HCEC 1CT (cell line): ENCODE measurements at regions not wholly inside any gene's neighbourhood (a gene's known extent, or its start where the extent isn't known, plus 50 kb on each side); places are given as distances from the start of the nearest gene placed in this dataset.

ENCODE experiments used
- DNase-seq: peaks from one replicate; pipeline ENCODE4 v3.0.0-alpha.2; 2017

DNA sequence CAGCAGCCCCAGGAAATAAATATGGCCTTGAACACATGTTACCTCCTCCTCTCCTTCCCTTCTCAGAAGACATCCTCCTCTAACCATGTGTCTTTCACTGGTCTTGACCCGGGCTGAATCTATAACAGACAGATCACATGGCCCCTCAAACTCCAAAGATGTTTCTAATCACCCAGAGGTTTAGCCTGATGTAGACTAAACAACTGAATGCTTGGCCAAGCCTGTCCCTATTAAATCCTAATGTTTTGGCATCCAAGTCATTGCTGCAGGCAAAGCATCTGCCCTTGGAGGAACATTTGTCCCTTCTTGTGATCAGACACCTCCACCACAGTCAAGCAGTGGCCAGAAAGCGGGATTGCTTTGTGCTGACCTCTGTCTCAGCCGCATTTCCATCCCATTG lies 65.5 kb downstream of the ANKRD60 start:
- DNase-seq: no peak

DNA sequence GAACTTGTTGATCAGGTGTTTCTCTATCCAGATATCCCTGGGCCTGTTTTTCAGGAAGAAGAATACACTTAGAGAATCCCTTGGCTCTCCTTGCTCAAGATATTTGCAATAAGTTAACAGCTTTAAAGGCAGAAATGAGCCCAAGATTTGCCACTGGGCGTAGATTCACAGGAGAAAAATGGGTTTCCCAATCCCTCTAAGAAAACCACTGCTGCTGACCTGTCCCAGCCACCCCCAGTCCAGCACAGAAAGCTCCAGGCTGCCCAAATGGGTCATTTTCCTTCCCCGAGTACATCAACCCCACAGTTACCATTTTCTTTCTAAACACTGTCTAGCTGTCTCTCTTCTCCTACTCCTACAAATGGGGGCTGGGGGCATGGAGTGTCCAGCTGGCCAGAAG lies 67.3 kb downstream of the ANKRD60 start:
- no peak for DNase-seq

DNA sequence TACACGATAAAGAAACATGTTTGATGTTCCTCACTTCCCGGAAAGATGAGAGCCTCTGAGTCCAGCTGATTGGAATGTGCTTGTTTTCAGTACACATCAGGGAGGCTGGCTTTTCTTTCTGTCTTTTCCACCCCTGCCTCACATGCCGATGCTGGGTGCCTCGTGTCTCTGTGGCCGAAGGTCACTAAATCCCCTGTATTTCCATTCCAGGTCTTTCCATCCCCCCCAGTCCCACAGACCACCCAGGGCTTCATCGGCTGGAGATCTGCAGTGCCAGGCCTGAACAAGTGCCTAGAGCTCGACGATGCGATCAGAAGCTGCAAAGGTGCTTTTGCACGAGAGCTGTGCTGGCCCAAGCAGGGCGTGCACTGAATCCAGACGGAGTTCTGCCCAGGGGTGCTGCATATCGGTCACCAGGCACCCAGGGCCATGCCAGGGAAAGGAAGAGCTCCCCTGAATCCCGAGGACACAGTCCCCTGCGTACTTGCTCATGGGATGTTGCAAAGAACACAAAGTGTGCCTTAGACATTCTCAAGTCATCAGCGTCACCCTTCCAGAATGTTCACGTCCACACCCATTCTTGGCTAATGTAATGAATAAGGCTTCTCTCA lies 67.9 kb downstream of the ANKRD60 start:
- no peak for DNase-seq

DNA sequence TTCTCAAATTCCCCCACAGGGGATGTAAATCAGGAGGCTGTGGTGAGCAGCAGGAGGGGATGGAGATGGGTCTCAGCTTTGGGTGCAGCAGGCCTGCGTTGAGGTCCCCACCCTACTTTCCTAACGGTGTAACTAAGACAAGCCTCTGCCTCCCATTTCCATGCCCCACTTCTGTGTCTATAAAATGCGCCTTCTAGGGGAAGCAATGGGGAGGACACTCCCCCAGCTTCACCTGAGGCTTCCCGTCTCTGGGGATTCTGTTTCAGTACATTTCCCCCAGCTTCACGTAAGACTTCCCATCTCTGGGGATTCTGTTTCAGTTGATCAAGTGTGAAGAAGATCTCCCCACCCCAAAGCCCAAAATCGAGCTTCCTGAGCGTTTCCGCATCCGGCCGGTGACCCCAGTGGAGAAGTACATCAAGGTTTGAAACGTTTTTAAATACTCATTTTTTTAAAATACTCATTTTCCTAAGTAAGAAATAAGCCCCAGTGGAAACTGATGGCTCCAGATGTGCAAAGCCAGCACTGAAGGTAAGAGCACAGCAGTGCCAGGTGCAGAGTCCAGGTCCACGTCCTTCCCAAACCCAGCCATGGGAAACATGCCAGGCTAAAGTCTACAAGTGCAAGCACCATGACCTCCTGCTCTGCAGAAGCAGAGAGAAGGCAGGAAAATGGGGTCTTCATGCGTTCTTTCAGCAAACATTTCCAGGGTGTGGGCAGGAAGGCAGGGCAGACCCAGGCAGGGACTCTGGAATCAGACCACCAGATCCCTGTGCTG lies 73.1 kb downstream of the ANKRD60 start:
- no peak for DNase-seq

DNA sequence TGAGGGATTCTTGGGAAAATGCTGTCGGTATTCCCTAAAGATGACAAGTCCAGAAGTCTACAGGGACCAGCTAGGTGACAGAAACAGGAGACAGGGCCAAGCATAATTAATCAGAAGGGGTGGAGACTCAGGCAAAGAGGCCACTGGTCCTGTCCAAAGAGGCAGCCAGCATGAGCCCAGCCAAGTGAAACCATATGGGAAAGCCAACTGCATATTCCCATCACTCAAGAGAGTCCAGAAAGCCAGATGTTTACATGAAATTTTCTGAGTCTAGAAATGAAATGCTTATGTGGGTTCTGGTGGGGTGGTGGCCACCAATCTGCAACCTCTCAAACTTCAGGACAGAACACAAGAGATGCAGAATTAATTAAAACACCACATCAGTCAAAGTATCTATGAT lies 74.3 kb downstream of the ANKRD60 start:
- no peak for DNase-seq

DNA sequence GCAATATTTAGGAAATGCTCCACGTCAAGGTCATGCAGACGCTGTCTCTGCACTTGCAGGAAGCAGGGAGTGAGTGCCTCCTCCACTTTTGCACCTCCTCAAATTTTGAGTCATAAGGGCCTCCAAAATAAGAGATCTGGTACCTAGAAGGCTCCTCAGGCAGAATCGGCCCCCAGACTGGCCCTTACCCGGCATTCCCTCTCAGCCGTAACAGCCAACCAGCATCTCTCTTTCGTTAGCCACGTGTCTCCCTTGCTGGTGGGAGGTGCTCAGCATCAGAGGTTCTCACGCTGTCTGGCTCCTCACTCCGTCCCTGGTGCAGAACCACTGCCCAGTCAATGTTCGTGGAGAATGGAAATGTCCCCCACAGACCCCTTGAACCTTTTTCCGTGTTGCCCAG lies 75.3 kb downstream of the ANKRD60 start:
- DNase-seq: no peak

DNA sequence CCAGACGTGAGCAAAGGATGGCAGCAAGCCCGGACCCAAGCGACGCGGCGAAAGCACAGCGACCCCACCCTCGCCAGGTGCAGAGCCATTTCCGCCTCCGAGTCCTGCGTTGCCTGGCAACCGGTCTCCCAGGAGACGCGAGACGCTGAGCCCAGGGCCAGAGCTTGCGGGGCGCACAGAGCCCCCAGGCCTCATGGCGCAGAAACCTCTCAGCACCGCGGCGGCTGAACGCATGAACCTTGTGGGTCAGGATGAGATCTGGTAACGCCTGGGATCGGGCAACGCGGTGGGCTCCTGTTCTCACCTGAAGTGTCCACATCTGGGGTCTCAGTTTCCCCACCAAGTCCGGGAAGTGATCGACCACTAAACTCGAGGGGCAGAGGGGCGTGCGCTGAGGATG lies 77.7 kb downstream of the ANKRD60 start:
- DNase-seq: no peak

DNA sequence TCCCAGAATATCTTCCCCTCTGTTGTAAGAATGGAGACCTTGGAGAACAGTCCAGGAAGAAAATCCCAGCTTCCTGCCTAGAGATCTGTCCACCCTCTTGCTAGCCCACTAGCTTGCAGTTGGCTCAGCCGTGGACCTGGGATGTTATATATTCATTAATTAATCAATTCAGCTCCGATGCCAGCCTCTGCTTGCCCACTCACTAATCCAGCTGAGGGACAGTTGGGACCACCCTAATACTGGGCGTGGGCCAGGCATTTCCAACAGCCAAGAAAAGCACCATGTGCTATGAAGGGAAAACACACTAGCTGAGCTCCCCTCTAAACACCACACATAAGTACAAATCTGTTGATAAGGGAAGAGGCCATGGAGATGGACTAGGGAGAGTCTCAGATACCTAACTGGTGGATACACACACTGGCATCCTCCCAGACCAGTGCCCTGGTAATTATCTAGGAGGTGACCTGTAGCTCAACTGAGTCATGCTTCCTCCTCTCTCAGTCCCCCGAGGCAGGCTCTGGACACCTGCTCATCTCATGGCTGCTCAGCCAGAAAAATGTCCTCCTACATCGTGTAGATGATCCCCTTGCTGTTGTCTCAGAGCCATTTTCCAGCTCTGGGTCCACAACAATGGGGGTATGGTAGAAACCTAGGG lies 78.9 kb downstream of the ANKRD60 start:
- no peak for DNase-seq

DNA sequence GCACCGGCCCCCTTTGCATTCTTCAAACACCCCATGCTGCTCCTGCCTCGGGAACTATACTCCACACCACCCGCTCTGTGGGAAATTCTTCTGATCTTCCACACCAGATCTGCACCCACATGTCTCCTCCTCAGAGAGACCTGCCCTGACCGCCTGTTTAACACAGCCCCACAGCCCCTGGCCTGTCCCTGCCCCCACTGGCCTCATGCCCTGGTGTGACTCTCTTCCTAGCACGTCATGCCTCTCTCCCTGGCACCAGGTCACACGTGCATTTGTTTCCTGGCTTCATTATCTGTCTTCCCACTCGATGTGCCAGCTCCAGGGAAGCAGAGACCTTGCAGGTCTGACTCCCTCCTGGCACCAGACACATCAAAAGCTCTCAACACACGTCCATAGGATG lies 79.6 kb downstream of the ANKRD60 start:
- DNase-seq: no peak

DNA sequence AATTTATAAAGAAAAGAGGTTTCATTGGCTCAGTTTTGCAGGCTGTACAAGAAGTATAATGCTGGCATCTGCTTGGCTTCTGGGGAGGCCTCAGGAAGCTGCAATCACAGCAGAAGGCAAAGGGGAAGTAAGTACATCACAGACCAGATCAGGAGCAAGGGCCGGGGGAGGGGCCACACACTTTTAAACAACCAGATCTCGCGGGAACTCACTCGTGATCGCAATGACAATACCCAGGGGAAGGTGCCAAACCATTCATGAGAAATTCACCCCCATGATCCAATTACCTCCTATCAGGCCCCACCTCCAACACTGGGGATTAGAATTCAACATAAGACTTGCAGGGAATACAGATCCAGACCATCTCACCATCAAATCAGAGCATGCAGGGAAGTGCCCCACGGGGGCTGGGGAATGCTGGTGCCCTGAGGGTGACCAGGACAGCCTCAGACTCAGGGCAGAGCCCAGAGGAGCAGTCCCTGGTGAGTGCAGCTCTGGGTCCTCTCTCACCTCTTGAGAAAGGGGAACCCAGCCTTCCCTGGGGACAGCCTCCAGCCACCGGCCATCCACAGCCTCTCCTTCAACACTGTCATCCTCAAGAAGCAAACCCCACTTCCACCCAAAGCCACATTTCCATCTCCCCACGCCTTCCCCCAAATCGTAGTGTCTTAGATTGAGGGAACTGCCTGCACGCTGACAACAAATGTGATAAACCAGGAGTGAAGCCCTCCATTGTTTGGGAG lies 80.7 kb downstream of the ANKRD60 start:
- no peak for DNase-seq

DNA sequence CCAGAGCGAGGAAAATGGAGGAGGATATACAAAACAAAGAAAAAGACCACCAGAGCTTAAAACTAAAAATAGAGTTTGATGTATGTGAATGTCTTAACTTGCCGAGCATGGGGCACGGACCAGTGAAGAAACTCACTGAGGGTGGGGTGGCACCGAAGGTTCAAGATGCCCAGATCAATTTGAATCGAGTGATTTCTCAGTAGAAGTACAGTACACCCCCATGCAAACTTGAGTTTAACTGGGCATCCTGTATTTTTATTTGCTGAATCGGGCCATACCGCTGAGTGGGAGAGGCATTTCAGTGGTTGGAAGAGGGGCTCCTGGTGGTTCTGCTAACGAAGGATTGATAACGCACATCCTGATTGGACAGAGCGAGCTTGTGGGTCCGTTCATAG lies 81.7 kb downstream of the ANKRD60 start:
- no peak for DNase-seq

DNA sequence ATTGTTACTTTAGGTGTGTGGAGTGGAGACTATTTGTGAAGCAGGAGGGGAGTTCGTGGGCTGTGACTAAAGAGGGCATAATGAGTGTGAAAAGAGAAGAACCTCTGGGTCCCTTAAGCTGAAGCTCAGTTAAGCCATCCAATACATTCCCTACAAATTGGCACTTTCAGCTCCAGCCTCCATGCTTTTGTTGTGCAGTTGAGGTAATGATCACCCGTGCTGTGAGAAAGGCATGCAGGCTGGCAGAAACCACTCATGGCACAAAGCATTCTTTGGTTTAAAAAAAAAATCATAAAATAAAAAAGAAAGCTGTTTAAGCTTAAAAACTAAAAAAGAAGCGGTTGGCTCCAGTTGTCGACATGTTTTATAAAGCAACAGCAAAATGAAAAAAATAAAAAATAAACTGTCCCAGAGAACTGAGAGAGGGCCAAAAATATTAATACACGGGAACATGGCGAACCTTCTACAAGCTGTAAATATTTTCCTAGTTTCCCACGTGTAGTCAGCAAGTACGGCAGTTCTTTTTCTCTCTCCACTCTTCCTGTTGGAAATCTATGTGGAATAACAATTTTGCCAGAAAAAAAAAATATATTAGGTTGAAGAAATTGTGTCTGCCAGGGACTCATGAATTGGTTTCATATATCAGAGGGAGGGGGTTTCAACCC lies 82.2 kb downstream of the ANKRD60 start:
- DNase-seq: no peak

DNA sequence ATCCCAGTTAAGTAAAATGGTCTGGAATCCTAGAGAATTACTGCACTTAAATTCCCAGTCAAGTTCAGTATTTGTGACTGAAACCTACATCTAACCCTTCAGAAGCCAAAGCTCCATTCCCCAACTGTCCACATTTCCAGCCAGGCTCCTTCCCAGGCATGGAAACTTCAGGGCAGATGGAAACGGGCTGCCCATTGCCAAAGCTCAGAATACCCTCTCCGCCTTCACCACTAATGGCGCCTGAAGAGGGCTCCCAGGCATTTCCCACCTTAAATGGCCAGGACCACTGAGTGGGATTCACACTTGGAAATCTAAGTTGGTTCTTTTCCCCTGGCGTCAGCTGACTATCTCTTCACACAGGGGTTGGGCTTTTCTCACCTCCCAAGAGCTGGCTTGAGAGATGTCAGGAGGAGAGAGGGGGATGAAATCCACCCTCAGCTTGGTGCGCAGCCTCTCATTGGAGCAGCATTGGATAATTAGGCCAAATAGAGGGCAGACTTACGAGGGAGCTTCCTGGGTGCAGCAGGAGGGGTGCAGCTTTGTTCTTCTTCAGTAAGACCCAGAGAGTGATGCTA lies 82.9 kb downstream of the ANKRD60 start:
- no peak for DNase-seq

DNA sequence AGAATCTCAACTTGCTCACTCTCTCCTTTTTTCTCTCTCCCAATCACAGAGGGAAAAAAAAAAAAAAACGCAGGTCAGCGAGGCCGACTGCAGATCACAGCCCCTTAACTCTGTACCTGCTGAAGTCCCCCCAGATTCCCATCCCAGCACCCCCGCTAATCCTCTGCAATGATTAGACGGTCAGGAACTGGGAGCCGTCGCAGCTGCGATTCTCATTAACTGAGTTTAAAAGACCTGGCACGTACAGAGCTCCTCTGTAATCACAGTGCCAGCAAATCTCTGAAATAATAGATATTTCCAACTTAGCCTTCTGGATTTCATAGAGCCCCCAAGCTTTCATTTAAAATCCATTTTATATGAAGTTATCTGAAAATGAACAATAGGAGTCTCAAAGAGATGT lies 84.4 kb downstream of the ANKRD60 start:
- no peak for DNase-seq

DNA sequence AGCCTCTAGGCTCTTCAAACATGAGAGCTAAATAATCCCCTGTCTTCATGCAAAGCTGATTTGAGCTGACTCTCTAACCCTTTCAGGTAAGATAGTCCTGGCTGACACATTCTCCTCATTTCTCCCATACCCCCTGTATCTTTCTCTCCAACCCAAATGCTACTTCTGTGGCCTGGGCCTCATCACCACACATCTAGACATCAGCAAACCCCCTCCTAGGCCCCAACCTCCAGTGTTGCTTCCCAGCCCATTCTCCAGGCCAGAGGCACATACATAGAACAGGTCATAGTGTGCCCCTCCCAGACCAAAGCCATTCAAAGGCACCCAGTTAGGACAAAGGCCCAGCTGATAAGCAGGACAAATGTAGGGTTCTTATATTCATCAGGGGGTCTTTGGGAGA lies 84.9 kb downstream of the ANKRD60 start:
- DNase-seq: no peak

DNA sequence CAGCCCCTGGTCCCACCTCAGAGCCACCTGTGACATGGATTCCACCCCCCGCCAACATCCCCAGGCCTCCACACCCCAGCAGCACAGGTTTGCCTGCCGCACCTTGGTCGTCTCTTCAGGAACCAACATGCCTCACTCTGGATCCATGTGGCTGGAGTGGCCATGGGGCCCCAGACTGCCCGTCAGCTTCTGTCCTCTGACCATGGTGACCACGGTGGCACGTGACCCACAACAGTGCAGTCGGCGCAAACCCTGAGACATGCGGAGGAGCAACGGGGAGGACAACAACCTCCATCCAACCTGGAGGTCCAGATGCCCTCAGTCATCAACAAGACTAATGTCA lies 85.6 kb downstream of the ANKRD60 start:
- no peak for DNase-seq

DNA sequence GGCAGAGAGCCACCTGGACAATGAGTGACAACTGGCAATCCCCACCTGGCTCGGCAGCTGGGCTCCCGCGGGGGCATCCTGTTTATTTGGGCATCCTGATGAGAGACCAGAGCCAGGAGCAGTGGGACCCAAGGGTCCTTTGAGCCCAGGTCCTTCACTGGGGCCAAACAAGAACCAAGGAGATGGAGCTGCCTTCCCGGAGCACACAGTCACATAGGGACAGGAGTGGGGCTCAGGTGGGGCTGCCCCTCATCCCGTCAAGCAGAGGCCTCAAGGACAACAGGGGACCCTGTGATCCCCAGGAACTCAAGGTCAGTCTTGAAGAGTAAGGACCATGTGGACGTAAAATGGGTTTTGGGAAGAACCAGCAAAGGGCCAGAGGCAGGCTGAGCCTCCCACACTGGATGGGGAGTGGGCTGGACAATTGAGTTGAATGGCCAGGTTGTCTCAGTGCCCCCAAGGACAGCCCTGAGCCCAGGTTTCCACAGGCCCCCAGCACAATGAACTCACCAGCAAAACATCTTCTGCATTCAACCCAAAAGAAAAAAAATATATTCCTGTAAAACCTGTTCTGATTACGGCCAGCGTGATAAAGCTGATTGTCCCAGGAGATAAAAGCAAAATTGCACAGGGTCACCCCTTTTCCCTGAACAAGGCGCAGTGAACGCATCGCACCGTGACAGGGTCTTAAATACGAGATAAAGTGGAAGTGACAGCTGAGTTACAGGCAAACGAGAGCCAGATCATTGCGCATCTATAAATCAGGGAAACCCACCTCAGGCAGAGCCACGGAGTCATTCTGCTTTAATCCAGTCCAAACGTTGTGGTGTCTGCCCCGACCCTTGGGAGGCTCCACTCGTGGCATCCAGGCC lies 86.2 kb downstream of the ANKRD60 start:
- DNase-seq: no peak

DNA sequence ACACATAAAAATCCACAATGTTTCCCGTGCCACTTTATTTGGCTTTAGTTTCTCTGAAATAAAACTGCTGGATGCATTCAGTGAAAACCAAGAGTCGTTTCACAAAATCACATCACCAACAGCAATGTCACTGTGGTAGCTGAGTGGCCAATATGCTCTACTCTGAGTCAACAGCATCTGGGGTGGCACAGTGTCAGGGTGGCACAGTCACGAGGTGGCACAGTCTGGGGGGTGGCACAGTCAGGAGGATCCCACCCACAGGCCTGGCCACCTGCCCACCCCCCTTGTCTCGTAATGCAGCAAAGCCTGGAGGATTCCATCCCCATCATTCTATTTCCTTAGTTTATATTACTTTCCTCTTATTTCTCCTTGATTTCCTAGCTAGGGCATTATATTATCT lies 87.0 kb downstream of the ANKRD60 start:
- DNase-seq: no peak

DNA sequence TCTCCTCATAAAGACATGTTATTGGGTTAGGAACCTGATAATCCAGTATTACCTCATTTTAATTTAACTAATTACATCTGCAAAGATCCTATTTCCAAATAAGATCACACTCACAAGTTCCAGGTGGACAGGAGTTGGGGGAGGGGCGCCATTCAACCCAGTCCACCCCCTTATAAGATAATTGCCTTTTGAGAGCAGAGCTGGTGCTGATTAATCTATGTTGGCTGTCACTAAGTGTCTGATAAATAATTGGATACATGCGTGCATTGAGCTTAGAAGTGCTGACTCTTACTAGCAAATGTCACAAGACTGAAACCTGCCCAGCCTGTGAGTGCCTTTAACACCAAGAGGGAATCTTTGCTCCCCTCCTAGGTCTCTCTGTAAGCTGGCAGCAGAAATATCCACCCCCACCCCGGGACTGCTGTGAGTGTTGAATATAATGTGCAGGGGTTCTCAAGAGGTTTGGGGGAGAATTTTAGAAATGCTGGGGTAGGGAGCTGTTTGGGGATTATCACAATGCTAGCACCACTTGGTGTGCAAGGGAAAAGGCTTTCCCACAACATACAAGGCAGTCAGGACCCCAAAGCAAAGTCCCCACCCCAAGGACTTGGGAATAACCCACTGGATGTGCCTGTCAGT lies 87.5 kb downstream of the ANKRD60 start:
- DNase-seq: no peak

DNA sequence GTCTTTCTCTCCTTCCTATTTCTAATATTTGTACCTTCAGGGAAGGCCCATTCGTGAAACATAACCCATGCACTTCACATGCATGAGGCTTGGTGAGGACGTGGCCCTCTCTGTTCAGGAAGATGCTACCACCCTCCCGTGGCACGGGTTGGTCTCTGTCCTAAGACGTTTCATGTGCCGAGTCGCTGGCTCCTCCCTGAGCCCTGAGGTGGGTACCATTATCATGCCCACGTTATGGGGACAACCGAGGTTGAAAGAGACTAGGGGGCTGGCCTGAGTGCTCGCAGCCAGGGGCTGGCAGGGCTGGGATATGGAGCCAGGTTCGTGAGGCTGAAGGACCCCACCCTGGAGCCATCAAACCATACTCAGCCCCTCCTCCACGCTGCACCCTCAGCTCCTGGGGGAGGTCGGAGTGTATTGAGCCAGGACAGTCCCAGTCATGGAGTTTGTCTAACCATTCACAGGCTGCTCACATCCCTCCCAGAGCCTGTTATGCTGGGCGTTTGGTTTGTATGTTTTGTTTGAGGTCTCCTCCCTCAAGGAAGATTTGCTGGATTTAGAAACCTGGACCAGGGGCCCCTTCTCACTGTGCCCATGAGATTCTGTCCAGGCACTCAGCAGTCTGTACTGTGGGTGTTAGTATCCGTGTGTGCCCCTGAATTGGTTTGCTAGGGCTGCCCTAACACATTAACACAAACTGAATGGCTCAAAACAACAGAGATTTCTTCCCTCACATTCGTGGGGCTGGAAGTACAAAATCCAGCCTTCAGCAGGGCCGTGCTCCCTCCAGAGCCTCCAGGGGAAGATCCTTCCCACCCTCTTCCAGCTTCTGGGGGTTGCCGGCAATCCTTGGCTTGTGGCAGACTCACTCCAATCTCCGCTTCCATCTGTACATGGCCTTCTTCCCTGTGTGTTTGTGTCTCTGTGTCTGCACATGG lies 88.3 kb downstream of the ANKRD60 start:
- DNase-seq: no peak
